H9 (cell line): ENCODE measurements at regions not wholly inside any gene's neighbourhood (a gene's known extent, or its start where the extent isn't known, plus 50 kb on each side); places are given as distances from the start of the nearest gene placed in this dataset.

Source experiments
- DNase-seq: peaks from one replicate; pipeline ENCODE4 v3.0.0-alpha.2; 2017
- H2AFZ ChIP-seq: one replicate; pipeline ENCODE4 v1.6.1; 2013; ENCODE audit warnings: mild to moderate bottlenecking, low read length, control low read depth, moderate library complexity
- H2AK5ac ChIP-seq: 2 replicates; pipeline ENCODE4 v1.6.1; 2013; ENCODE audit warnings: low read length, control low read depth, mixed read lengths; ENCODE audit not compliant: insufficient read length
- H2BK120ac ChIP-seq: one replicate; pipeline ENCODE4 v1.6.1; 2013; ENCODE audit warnings: low read depth, mild to moderate bottlenecking, low read length, control low read depth, inconsistent platforms; ENCODE audit not compliant: poor library complexity, severe bottlenecking
- H2BK12ac ChIP-seq: 2 replicates; pipeline ENCODE4 v1.6.1; 2013; ENCODE audit warnings: low read length, control low read depth, mixed read lengths, low read depth; ENCODE audit not compliant: insufficient read length
- H2BK15ac ChIP-seq: 2 replicates; pipeline ENCODE4 v1.6.1; 2013; ENCODE audit warnings: low read depth, low read length, control low read depth
- H2BK20ac ChIP-seq: one replicate; pipeline ENCODE4 v1.6.1; 2013; ENCODE audit warnings: low read depth, mild to moderate bottlenecking, low read length, control low read depth, inconsistent platforms; ENCODE audit not compliant: poor library complexity, severe bottlenecking
- H2BK5ac ChIP-seq: 2 replicates; pipeline ENCODE4 v1.6.1; 2013; ENCODE audit warnings: low read length, control low read depth, mixed read lengths; ENCODE audit not compliant: insufficient read length
- H3K14ac ChIP-seq: 2 replicates; pipeline ENCODE4 v1.6.1; 2013; ENCODE audit warnings: low read length, control low read depth; ENCODE audit not compliant: insufficient read depth
- H3K18ac ChIP-seq: 2 replicates; pipeline ENCODE4 v1.6.1; 2013; ENCODE audit warnings: low read depth, mild to moderate bottlenecking, mixed read lengths, low read length, control low read depth; ENCODE audit not compliant: insufficient read length
- H3K23ac ChIP-seq: 2 replicates; pipeline ENCODE4 v1.6.1; 2013; ENCODE audit warnings: low read length, control low read depth, mixed read lengths, low read depth; ENCODE audit not compliant: insufficient read length
- H3K23me2 ChIP-seq: 2 replicates; pipeline ENCODE4 v1.6.1; 2013; ENCODE audit warnings: low read depth, mild to moderate bottlenecking, mixed read lengths, low read length, control low read depth; ENCODE audit not compliant: insufficient read length, poor library complexity, severe bottlenecking
- H3K27ac ChIP-seq: 2 replicates; pipeline ENCODE4 v1.5.1; 2013; ENCODE audit warnings: low read length, control low read depth, mixed read lengths, low read depth; ENCODE audit not compliant: insufficient read length
- H3K27me3 ChIP-seq: 2 replicates; pipeline ENCODE4 v1.6.1; 2013; ENCODE audit warnings: low read length, control low read depth, inconsistent platforms; ENCODE audit not compliant: insufficient read depth
- H3K4ac ChIP-seq: 2 replicates; pipeline ENCODE4 v1.6.1; 2013; ENCODE audit warnings: low read depth, mild to moderate bottlenecking, control low read depth, inconsistent platforms, low read length, moderate library complexity
- H3K4me1 ChIP-seq: 2 replicates; pipeline ENCODE4 v1.6.1; 2013; ENCODE audit warnings: low read length, control low read depth, inconsistent platforms; ENCODE audit not compliant: insufficient read depth
- H3K4me2 ChIP-seq: 2 replicates; pipeline ENCODE4 v1.6.1; 2013; ENCODE audit warnings: low read length, control low read depth, mixed read lengths; ENCODE audit not compliant: insufficient read length, insufficient read depth
- H3K56ac ChIP-seq: 2 replicates; pipeline ENCODE4 v1.6.1; 2013; ENCODE audit warnings: low read depth, mild to moderate bottlenecking, mixed read lengths, low read length, control low read depth; ENCODE audit not compliant: insufficient read length
- H3K79me1 ChIP-seq: 2 replicates; pipeline ENCODE4 v1.6.1; 2013; ENCODE audit warnings: low read depth, mild to moderate bottlenecking, moderate library complexity, low read length, control low read depth, inconsistent platforms; ENCODE audit not compliant: insufficient read depth, poor library complexity, severe bottlenecking
- H3K79me2 ChIP-seq: 2 replicates; pipeline ENCODE4 v1.6.1; 2013; ENCODE audit warnings: low read length, control low read depth, inconsistent platforms; ENCODE audit not compliant: insufficient read depth
- H3K9ac ChIP-seq: 2 replicates; pipeline ENCODE4 v1.6.1; 2013; ENCODE audit warnings: low read length, control low read depth, mixed read lengths; ENCODE audit not compliant: insufficient read length; ENCODE audit errors: extremely low read depth
- H3K9me3 ChIP-seq: one replicate; pipeline ENCODE4 v1.6.1; 2013; ENCODE audit warnings: low read depth, low read length, inconsistent platforms; ENCODE audit not compliant: control insufficient read depth
- H3T11ph ChIP-seq: one replicate; pipeline ENCODE4 v1.6.1; 2013; ENCODE audit warnings: mild to moderate bottlenecking, low read length, control low read depth, inconsistent platforms
- H4K20me1 ChIP-seq: one replicate; pipeline ENCODE4 v1.6.1; 2013; ENCODE audit not compliant: control insufficient read depth, insufficient read length, insufficient read depth
- H4K5ac ChIP-seq: 2 replicates; pipeline ENCODE4 v1.6.1; 2013; ENCODE audit warnings: low read depth, mild to moderate bottlenecking, mixed read lengths, low read length, control low read depth; ENCODE audit not compliant: insufficient read length
- H4K8ac ChIP-seq: replicated peaks from 2 replicates; pipeline ENCODE4 v1.6.1; 2013; ENCODE audit warnings: low read length, control low read depth, mixed read lengths, low read depth; ENCODE audit not compliant: insufficient read length
- H4K91ac ChIP-seq: 2 replicates; pipeline ENCODE4 v1.6.1; 2013; ENCODE audit warnings: low read depth, mild to moderate bottlenecking, moderate library complexity, mixed read lengths, low read length, control low read depth; ENCODE audit not compliant: insufficient read length
- H3K27ac Mint-ChIP-seq, 3 experiments: 2 replicates in 2 of 3; 3 replicates in 1 of 3; pipeline ENCODE4 v1.8.0; 2020 to 2021; ENCODE audit warnings: mixed read lengths in 3 of 3, mild to moderate bottlenecking in 1 of 3, moderate library complexity in 1 of 3
- H3K27me3 Mint-ChIP-seq: 2 replicates; pipeline ENCODE4 v1.8.0; 2021; ENCODE audit warnings: low read depth, mild to moderate bottlenecking, moderate library complexity, mixed read lengths
- H3K36me3 Mint-ChIP-seq, 3 experiments: 2 replicates in 2 of 3; 3 replicates in 1 of 3; pipeline ENCODE4 v1.8.0; 2020 to 2021; ENCODE audit warnings: low read depth in 3 of 3, mixed read lengths in 3 of 3; ENCODE audit not compliant: insufficient read depth in 1 of 3
- H3K4me1 Mint-ChIP-seq, 2 experiments: 2 replicates each; pipeline ENCODE4 v1.8.0; 2020; ENCODE audit warnings: mixed read lengths in 2 of 2
- H3K4me3 Mint-ChIP-seq, 2 experiments: 2 replicates in 1 of 2; 3 replicates in 1 of 2; pipeline ENCODE4 v1.8.0; 2020 to 2021; ENCODE audit warnings: mild to moderate bottlenecking in 2 of 2, mixed read lengths in 2 of 2, moderate library complexity in 1 of 2
- H3K9me3 Mint-ChIP-seq, 2 experiments: 2 replicates in 1 of 2; 3 replicates in 1 of 2; pipeline ENCODE4 v1.8.0; 2020; ENCODE audit warnings: mild to moderate bottlenecking in 2 of 2, mixed read lengths in 2 of 2, moderate library complexity in 1 of 2
- WGBS: extraction: QIAGEN DNeasy Blood & Tissue Kit; methylation state at CpG from one replicate; pipeline ENCODE4 v1.1.7; 2013; ENCODE audit warnings: missing lambda C conversion rate, low lambda C conversion rate, mixed read lengths; ENCODE audit not compliant: insufficient read length; ENCODE audit errors: extremely low coverage; 5-methylcytosine and 5-hydroxymethylcytosine counted together
- TF ChIP-seq, protein P1 (sequence below): fragments of 200-600 bp; sonication (generic); conservative IDR thresholded peaks from 3 replicates; pipeline ENCODE4 v1.8.0; 2021; ENCODE audit warnings: antibody characterized with exemption, mild to moderate bottlenecking

DNA sequence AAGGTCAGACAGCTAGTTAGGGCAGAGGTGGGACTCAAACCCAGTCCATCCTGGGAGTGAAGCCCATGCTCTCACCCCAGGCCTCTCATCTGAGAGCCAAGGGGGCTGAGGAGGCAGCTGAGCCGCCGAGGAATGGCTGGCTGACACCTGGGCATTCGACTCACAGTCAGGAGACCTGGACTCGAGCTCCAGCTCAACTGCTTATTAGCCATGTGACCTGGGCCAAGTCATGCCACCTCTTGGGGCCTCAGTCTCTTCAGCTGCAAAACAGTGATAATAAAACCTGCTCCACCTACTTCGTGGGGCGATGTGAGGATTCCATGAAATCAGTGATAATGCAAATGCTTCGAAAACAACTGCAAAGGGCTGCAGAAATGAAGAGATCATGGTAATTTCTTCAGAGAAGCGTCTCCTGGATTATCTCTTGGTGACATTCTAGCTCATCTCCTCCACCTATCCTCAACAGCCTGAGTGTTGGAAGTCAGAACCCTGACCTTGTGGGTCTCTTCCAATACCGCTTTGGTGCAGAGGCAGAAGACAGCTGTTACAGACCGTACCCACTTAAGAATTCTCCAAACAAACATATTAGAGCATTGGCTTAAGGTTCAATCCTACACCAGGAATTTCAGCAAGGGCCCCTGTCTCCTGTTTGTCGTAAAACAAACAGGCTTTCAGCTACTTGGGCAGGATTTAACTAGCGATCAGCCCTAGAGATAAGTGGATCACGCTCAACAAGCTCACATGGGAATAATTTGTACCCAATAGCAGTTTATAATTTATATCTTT lies 60.0 kb upstream of the PIM1 start:
- H4K91ac ChIP-seq: no peak overlapping the region
- no peak overlapping the region for H3K18ac ChIP-seq
- H4K20me1 ChIP-seq: no peaks in the 10 kb centered on the region
- Mint-ChIP-seq H3K4me3 (no peak overlapping the region), H3K36me3 (peaks cover 4 to 29% (median 14%) of the 10 kb centered on the region in 3 experiments; a peak in 6 of 7 replicates), H3K9me3 (no peaks in the 10 kb centered on the region), H3K27ac (peak overlapping the region; percentile 16 to 69 (median 37); a peak in 3 of 7 replicates), H3K27me3 (no peaks in the 10 kb centered on the region), H3K4me1 (peaks cover 19 to 20% of the 10 kb centered on the region in 2 experiments)
- H2BK12ac ChIP-seq: no peak overlapping the region
- H4K5ac ChIP-seq: no peak overlapping the region
- H3K56ac ChIP-seq: no peak overlapping the region
- no peak overlapping the region for H2BK120ac ChIP-seq
- H3K23me2 ChIP-seq: no peaks in the 10 kb centered on the region
- peaks cover 7% of the 10 kb centered on the region for H3K4me1 ChIP-seq
- H3K79me2 ChIP-seq: no peaks in the 10 kb centered on the region
- H3K79me1 ChIP-seq: no peaks in the 10 kb centered on the region
- H3K27ac ChIP-seq: no peak overlapping the region
- no peak overlapping the region for H3K9ac ChIP-seq
- H3K23ac ChIP-seq: no peak overlapping the region
- no peak overlapping the region for H2BK15ac ChIP-seq
- no peak for DNase-seq
- TF ChIP-seq, protein P1, sequence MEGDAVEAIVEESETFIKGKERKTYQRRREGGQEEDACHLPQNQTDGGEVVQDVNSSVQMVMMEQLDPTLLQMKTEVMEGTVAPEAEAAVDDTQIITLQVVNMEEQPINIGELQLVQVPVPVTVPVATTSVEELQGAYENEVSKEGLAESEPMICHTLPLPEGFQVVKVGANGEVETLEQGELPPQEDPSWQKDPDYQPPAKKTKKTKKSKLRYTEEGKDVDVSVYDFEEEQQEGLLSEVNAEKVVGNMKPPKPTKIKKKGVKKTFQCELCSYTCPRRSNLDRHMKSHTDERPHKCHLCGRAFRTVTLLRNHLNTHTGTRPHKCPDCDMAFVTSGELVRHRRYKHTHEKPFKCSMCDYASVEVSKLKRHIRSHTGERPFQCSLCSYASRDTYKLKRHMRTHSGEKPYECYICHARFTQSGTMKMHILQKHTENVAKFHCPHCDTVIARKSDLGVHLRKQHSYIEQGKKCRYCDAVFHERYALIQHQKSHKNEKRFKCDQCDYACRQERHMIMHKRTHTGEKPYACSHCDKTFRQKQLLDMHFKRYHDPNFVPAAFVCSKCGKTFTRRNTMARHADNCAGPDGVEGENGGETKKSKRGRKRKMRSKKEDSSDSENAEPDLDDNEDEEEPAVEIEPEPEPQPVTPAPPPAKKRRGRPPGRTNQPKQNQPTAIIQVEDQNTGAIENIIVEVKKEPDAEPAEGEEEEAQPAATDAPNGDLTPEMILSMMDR: no peak
- H3K9me3 ChIP-seq: no peaks in the 10 kb centered on the region
- no peak overlapping the region for H3K4ac ChIP-seq
- no peak overlapping the region for H2BK20ac ChIP-seq
- no peaks in the 10 kb centered on the region for H3K27me3 ChIP-seq
- WGBS: no CpG with 5 or more reads among the region's 13 CpGs
- no peak overlapping the region for H2BK5ac ChIP-seq
- no peak overlapping the region for H3K4me2 ChIP-seq
- no peak overlapping the region for H2AFZ ChIP-seq
- no peak overlapping the region for H3T11ph ChIP-seq
- no peak overlapping the region for H3K14ac ChIP-seq
- no peak overlapping the region for H4K8ac ChIP-seq
- H2AK5ac ChIP-seq: no peak overlapping the region
